ENCODE measurements at regions not wholly inside any gene's neighbourhood (a gene's known extent, or its start where the extent isn't known, plus 50 kb on each side); places are given as distances from the start of the nearest gene placed in this dataset.

DNA sequence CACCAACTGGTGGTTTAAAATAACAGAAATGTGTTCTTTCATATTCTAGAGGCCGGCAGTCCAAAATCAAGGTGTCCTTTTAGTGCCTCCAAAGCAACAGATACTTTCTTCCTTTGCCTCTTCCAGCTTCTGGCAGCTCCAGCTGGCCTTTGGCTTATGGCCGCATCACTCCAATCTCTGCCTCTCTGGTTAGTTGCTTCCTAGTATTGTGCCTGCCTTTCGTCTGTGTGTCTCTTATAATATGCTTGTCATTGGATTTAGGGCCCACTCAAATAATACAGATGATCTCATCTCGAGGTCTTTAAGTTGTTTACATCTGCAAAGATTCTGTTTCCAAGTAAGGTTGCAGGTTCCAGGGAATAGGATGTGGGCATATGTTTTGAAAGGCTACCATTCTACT lies 855.2 kb upstream of the ID2 start:
- no peaks in the 10 kb centered on the region for H3K27me3 Mint-ChIP-seq (ENCODE audit: low read depth)
- H2BK12ac ChIP-seq (ENCODE audit: insufficient read length, low read depth, low read length) = no peak overlapping the region

More for the DNA sequence above, 855.2 kb upstream of the ID2 start:
- H4K91ac ChIP-seq (ENCODE audit: insufficient read length, low read depth, low read length) = no peak overlapping the region
- Mint-ChIP-seq H3K4me3 (no peak overlapping the region), H3K27ac (no peak overlapping the region), H3K9me3 (no peaks in the 10 kb centered on the region), H3K36me3 (ENCODE audit: insufficient read depth in 1 of 3, low read depth in 3 of 3) (peaks cover 0 to 4% (median 0%) of the 10 kb centered on the region in 3 experiments; a peak in 2 of 7 replicates), H3K4me1 (peaks cover 0 to 3% of the 10 kb centered on the region in 2 experiments; a peak in 2 of 4 replicates)
- no peak overlapping the region for H2BK5ac ChIP-seq (ENCODE audit: insufficient read length, low read length)
- H3K56ac ChIP-seq (ENCODE audit: insufficient read length, low read depth, low read length) = no peak overlapping the region
- no peaks in the 10 kb centered on the region for H3K79me1 ChIP-seq (ENCODE audit: insufficient read depth, low read depth, low read length, poor library complexity, severe bottlenecking)
- no peak overlapping the region for H2AK5ac ChIP-seq (ENCODE audit: insufficient read length, low read length)
- no peak for DNase-seq
- H3K9ac ChIP-seq (ENCODE audit: extremely low read depth, insufficient read length, low read length) = no peak overlapping the region
- H3K9me3 ChIP-seq (ENCODE audit: control insufficient read depth, low read depth, low read length) = no peaks in the 10 kb centered on the region
- H3K14ac ChIP-seq (ENCODE audit: insufficient read depth, low read length) = no peak overlapping the region
- no peak overlapping the region for H3K4ac ChIP-seq (ENCODE audit: low read depth, low read length)
- H3K4me2 ChIP-seq (ENCODE audit: insufficient read depth, insufficient read length, low read length) = no peak overlapping the region
- no peak overlapping the region for H2BK15ac ChIP-seq (ENCODE audit: low read depth, low read length)
- H3K27me3 ChIP-seq (ENCODE audit: insufficient read depth, low read length) = no peaks in the 10 kb centered on the region
- no peaks in the 10 kb centered on the region for H3K79me2 ChIP-seq (ENCODE audit: insufficient read depth, low read length)
- H2AFZ ChIP-seq (ENCODE audit: low read length) = no peak overlapping the region
- H4K8ac ChIP-seq (replicated peaks; ENCODE audit: insufficient read length, low read depth, low read length) = no peak overlapping the region
- WGBS (ENCODE audit: extremely low coverage, insufficient read length, low lambda C conversion rate) = no CpG with 5 or more reads among the region's 4 CpGs
- no peak overlapping the region for H3K23ac ChIP-seq (ENCODE audit: insufficient read length, low read depth, low read length)
- H3K23me2 ChIP-seq (ENCODE audit: insufficient read length, low read depth, low read length, poor library complexity, severe bottlenecking) = no peaks in the 10 kb centered on the region
- no peaks in the 10 kb centered on the region for H4K20me1 ChIP-seq (ENCODE audit: control insufficient read depth, insufficient read depth, insufficient read length)
- no peak overlapping the region for H4K5ac ChIP-seq (ENCODE audit: insufficient read length, low read depth, low read length)
- no peaks in the 10 kb centered on the region for H3K4me1 ChIP-seq (ENCODE audit: insufficient read depth, low read length)
- no peak overlapping the region for H3K18ac ChIP-seq (ENCODE audit: insufficient read length, low read depth, low read length)
- H2BK20ac ChIP-seq (ENCODE audit: low read depth, low read length, poor library complexity, severe bottlenecking) = no peak overlapping the region
- TF ChIP-seq, protein P1, sequence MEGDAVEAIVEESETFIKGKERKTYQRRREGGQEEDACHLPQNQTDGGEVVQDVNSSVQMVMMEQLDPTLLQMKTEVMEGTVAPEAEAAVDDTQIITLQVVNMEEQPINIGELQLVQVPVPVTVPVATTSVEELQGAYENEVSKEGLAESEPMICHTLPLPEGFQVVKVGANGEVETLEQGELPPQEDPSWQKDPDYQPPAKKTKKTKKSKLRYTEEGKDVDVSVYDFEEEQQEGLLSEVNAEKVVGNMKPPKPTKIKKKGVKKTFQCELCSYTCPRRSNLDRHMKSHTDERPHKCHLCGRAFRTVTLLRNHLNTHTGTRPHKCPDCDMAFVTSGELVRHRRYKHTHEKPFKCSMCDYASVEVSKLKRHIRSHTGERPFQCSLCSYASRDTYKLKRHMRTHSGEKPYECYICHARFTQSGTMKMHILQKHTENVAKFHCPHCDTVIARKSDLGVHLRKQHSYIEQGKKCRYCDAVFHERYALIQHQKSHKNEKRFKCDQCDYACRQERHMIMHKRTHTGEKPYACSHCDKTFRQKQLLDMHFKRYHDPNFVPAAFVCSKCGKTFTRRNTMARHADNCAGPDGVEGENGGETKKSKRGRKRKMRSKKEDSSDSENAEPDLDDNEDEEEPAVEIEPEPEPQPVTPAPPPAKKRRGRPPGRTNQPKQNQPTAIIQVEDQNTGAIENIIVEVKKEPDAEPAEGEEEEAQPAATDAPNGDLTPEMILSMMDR (conservative IDR thresholded peaks at IDR 0.05) = no peak
- H3K27ac ChIP-seq (ENCODE audit: insufficient read length, low read depth, low read length) = no peak overlapping the region
- H2BK120ac ChIP-seq (ENCODE audit: low read depth, low read length, poor library complexity, severe bottlenecking) = no peak overlapping the region
- H3T11ph ChIP-seq (ENCODE audit: low read length) = no peak overlapping the region

Data from H9 (cell line).